GM20000 (cell line): ENCODE measurements at regions not wholly inside any gene's neighbourhood (a gene's known extent, or its start where the extent isn't known, plus 50 kb on each side); places are given as distances from the start of the nearest gene placed in this dataset.

ENCODE experiments used
- DNase-seq: peaks from one replicate; pipeline ENCODE4 v3.0.0; 2012; ENCODE audit warnings: low spot score
- TF ChIP-seq, protein P1 (sequence below): IDR thresholded peaks from 2 replicates; pipeline ENCODE4 v1.5.1; 2012; ENCODE audit warnings: mild to moderate bottlenecking, control low read depth; ENCODE audit errors: extremely low read depth, missing control alignments

GRCh38 chr10:121087129-121087528, 236.0 kb downstream of the WDR11 start:
- DNase-seq, result no peak
- TF ChIP-seq, protein P1, sequence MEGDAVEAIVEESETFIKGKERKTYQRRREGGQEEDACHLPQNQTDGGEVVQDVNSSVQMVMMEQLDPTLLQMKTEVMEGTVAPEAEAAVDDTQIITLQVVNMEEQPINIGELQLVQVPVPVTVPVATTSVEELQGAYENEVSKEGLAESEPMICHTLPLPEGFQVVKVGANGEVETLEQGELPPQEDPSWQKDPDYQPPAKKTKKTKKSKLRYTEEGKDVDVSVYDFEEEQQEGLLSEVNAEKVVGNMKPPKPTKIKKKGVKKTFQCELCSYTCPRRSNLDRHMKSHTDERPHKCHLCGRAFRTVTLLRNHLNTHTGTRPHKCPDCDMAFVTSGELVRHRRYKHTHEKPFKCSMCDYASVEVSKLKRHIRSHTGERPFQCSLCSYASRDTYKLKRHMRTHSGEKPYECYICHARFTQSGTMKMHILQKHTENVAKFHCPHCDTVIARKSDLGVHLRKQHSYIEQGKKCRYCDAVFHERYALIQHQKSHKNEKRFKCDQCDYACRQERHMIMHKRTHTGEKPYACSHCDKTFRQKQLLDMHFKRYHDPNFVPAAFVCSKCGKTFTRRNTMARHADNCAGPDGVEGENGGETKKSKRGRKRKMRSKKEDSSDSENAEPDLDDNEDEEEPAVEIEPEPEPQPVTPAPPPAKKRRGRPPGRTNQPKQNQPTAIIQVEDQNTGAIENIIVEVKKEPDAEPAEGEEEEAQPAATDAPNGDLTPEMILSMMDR, result no peak

DNA sequence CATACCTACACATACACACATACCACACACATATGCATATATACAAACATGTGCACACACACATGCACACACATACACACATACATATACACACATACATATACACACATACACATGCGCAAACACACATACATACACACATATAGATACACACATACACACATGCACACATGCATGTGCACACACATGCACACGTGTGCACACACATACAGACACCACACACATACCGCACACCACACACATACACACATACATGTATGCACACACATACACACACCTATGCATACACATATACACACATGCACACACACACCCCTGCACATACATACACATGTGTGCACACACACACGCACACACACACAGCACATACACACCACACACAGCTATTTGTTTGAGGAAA, 236.5 kb downstream of the WDR11 start:
- TF ChIP-seq, protein P1, result no peak
- DNase-seq, result no peak

DNA sequence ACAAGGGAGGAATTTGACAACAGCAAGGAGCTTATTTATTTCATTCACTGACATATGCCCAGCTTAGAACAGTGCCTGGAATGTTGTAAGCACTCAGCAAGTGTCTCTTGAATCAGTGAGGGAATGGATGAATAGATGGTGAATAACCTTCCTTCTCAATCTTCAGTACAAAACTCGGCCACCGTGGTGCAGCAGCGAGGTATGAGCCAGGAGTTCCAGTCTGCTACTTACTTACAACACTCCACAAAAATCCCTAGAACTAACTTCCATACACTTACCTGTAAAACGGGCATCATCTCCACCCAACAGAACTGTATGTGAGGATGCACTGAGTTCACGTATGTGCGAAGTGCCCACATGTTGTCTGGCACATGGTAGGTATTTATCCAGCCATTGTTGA, 237.4 kb downstream of the WDR11 start:
- no peak for DNase-seq
- TF ChIP-seq, protein P1, result no peak

DNA sequence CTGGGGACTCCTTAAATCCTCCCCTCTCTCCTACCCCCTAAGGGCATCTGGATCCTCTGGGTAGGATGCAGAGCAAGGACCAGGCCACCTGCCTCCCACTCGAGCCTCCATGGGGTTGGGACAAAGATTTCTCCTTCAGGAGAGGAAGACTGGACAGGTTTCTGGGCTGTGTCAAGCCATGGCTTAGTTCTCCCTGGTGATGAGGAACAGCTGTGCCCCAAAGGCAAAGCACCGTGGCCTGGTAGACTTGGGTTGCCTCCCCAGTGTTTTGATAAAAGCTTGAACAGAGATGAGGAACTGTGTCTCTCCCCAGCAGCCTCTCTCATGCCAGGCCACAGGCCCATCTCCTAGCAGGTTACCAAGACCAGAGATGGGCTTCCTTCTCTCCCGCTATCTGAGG, 238.3 kb downstream of the WDR11 start:
- TF ChIP-seq, protein P1, result no peak
- DNase-seq, result no peak

DNA sequence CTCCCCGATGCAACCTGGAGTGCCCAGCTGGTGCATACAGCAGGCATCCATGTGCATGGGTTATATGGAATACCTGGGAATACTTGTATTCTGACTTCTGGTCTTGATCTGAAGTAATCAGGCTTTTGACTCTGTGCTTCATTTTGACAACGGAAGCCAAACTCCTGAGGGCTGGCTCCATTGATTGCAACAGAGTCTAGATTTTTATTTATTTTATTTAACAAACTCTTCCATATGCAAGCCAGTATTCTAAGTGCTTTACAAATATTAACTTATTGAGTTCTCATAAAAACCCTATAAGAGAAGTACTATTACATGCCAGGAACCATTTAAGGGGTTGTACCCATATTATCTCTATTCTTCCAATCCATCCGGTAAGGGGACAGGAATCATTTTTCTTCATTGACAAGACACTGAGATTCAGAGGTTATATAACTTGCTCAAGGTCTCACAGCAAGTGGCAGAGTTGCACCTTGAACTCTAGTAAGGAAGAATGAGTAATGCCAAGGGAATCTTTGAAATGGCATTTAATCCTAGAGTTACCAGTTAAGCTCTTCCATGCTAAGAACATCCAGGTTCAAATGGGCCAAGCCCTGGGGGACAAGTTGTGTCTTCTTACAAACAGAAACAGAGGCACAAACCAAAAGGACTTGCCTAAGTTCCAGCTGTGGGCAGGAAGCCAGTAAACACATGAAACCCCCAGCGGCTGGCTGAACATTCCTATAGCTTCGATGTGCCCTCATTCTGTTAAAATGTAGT, 241.0 kb downstream of the WDR11 start:
- no peak for DNase-seq
- TF ChIP-seq, protein P1, result no peak

- TF ChIP-seq, protein P1, result no peak
- no peak for DNase-seq
Observed at GRCh38 chr10:121092720-121093095, 241.5 kb downstream of the WDR11 start.

DNA sequence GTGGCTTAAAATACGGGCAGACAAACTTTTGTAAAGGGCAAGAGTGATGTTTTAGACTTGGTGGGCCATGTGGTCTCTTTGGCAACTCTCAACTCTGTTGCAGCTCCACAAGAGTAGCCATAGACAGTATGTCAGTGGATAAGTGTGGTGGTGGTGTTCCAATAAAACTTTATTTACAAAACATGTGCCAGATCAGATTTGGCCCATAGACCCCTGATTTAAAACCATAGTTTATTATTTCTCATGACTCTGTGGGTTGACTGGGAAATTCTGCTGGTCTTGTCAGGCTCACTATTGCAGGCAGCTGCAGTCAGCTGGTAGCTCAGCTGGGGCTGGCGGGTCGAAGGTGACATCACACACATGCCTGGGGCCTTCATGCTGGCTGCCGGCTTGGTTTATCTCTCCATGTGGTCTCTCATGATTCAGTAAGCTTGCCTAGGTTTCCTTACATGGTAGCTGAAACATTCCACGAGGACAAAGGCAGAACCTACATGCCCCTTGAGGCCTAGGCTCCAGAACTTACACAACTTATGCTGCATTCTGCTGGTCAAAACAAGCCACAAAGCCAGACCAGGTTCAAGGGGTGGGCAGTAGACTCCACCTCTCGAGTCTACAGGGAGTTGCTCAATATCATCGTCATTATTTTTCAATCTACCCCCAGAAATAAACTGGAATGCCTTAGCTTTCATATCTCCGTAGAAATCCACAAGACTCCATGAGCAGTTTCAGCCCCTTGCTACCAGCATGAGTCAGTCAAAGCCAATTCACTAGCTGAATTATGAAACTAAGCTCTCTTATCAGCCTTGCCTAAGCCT, 245.7 kb downstream of the WDR11 start:
- DNase-seq, result no peak
- TF ChIP-seq, protein P1, result no peak
